A549 (cell line): ENCODE measurements at regions not wholly inside any gene's neighbourhood (a gene's known extent, or its start where the extent isn't known, plus 50 kb on each side); places are given as distances from the start of the nearest gene placed in this dataset.

Experiments used
- ATAC-seq, 2 experiments: fragments of 200-7000 bp in 1 of 2; fragments of >200 bp in 1 of 2; cut with Nextera tagmentation in 1 of 2; cut with Tn5 transposase in 1 of 2; 3 replicates each; pipeline versions ENCODE4 v1.8.0 to v1.9.1; 2018 to 2020; ENCODE audit warnings: mild to moderate bottlenecking in 1 of 2, moderate library complexity in 1 of 2
- CTCF ChIA-PET: fragments of 300-600 bp; sonication (Branson Sonifier 250); formaldehyde crosslinking; extraction: SDS; loops from one replicate; lab custom pipeline; 2021; ENCODE audit warnings: antibody characterized with exemption, inconsistent platforms; lab: Yijun Ruan, JAX
- POLR2A ChIA-PET: fragments of 350-600 bp; formaldehyde crosslinking; extraction: SDS; loops from one replicate; lab custom pipeline; 2021; ENCODE audit warnings: antibody characterized with exemption, inconsistent platforms; lab: Yijun Ruan, JAX
- DNase-seq, 2 experiments: peaks; one replicate each; pipeline versions ENCODE4 v3.0.0 to v3.0.0-alpha.2; 2011 to 2016; ENCODE audit warnings: low read depth in 1 of 2, low spot score in 1 of 2
- FAIRE-seq: peaks from 2 replicates; lab custom pipeline; 2011; peaks lifted over from hg19 to GRCh38; lab: Jason Lieb, UNC
- H3K27ac ChIP-seq, 2 experiments: fragments of >200 bp; sonication (Bioruptor Twin); formaldehyde crosslinking; 3 replicates each; pipeline ENCODE4 v1.5.1; 2016 to 2017
- H3K4me1 ChIP-seq: fragments of >200 bp; sonication (Bioruptor Twin); formaldehyde crosslinking; 3 replicates; pipeline ENCODE4 v1.6.1; 2016
- H3K4me2 ChIP-seq: fragments of >200 bp; sonication (Bioruptor Twin); formaldehyde crosslinking; 3 replicates; pipeline ENCODE4 v1.6.1; 2016
- H3K4me3 ChIP-seq: fragments of >200 bp; sonication (Bioruptor Twin); formaldehyde crosslinking; 3 replicates; pipeline ENCODE4 v1.5.1; 2016
- H3K9me3 ChIP-seq: fragments of >200 bp; sonication (Bioruptor Twin); formaldehyde crosslinking; 3 replicates; pipeline ENCODE4 v1.6.1; 2016
- ATOH8 ChIP-seq: fragments of 250-450 bp; sonication (Bioruptor Pico); IDR thresholded peaks from 2 replicates; pipeline ENCODE4 v1.5.0; 2020; ENCODE audit warnings: low read depth, mild to moderate bottlenecking, moderate library complexity
- BHLHE40 ChIP-seq: IDR thresholded peaks from 2 replicates; pipeline ENCODE4 v1.6.1; 2012; ENCODE audit warnings: low read depth, low read length, inconsistent platforms
- CBX2 ChIP-seq: fragments of 200-600 bp; sonication (generic); IDR thresholded peaks from 2 replicates; pipeline ENCODE4 v1.6.1; 2016; ENCODE audit warnings: low read depth, mild to moderate bottlenecking, borderline replicate concordance
- CEBPB ChIP-seq, 2 experiments: fragments of >200 bp in 1 of 2; sonication (Bioruptor Twin) in 1 of 2; formaldehyde crosslinking in 1 of 2; IDR thresholded peaks; 2 replicates each; pipeline ENCODE4 v1.6.1; 2012 to 2016
- CHD2 ChIP-seq: fragments of 150-350 bp; IDR thresholded peaks from 2 replicates; pipeline ENCODE4 v1.6.1; 2014; ENCODE audit warnings: low read length; ENCODE audit not compliant: partially characterized antibody
- CHD4 ChIP-seq: fragments of 200-600 bp; sonication (generic); IDR thresholded peaks from 2 replicates; pipeline ENCODE4 v1.6.1; 2016; ENCODE audit warnings: antibody characterized with exemption, mild to moderate bottlenecking, borderline replicate concordance
- EHMT2 ChIP-seq: fragments of 200-600 bp; sonication (generic); IDR thresholded peaks from 2 replicates; pipeline ENCODE4 v1.6.1; 2016; ENCODE audit warnings: antibody characterized with exemption, low read depth, mild to moderate bottlenecking, moderate library complexity
- EP300 ChIP-seq, 2 experiments: fragments of >200 bp; sonication (Bioruptor Twin); formaldehyde crosslinking; IDR thresholded peaks; 2 replicates in 1 of 2; 3 replicates in 1 of 2; pipeline ENCODE4 v1.6.1; 2016 to 2017
- HDAC2 ChIP-seq: fragments of 200-600 bp; sonication (generic); IDR thresholded peaks from 2 replicates; pipeline ENCODE4 v1.6.1; 2016
- HOXB13 ChIP-seq: fragments of 250-450 bp; sonication (Bioruptor Pico); IDR thresholded peaks from 2 replicates; pipeline ENCODE4 v1.5.0; 2020; ENCODE audit warnings: low read depth, mild to moderate bottlenecking, moderate library complexity
- MAZ ChIP-seq: fragments of 150-350 bp; IDR thresholded peaks from 2 replicates; pipeline ENCODE4 v1.6.1; 2014; ENCODE audit warnings: antibody characterized with exemption, low read depth, low read length, borderline replicate concordance
- NFE2L2 ChIP-seq: fragments of 150-350 bp; conservative IDR thresholded peaks from 2 replicates; pipeline ENCODE4 v1.6.1; 2014; ENCODE audit warnings: low read length
- NPAS2 ChIP-seq: fragments of 250-450 bp; sonication (Bioruptor Pico); IDR thresholded peaks from 2 replicates; pipeline ENCODE4 v1.8.0; 2022; ENCODE audit warnings: mild to moderate bottlenecking, moderate library complexity, borderline replicate concordance
- PBX3 ChIP-seq: IDR thresholded peaks from 2 replicates; pipeline ENCODE4 v1.6.1; 2012
- POLR2A ChIP-seq: IDR thresholded peaks from 2 replicates; pipeline ENCODE4 v1.6.1; 2012; ENCODE audit warnings: mild to moderate bottlenecking, low read length
- RARB ChIP-seq: fragments of 250-450 bp; sonication (Bioruptor Pico); IDR thresholded peaks from 2 replicates; pipeline ENCODE4 v1.8.0; 2021; ENCODE audit warnings: mild to moderate bottlenecking, moderate library complexity
- RFX5 ChIP-seq: fragments of 450-650 bp; IDR thresholded peaks from 2 replicates; pipeline ENCODE4 v1.7.1; 2014; ENCODE audit warnings: antibody characterized with exemption, mild to moderate bottlenecking, moderate library complexity
- RNF2 ChIP-seq: fragments of 200-600 bp; sonication (generic); IDR thresholded peaks from 2 replicates; pipeline ENCODE4 v1.6.1; 2016; ENCODE audit warnings: low read depth, mild to moderate bottlenecking, antibody characterized with exemption, moderate library complexity, borderline replicate concordance
- SMC3 ChIP-seq: fragments of >200 bp; sonication (Bioruptor Twin); formaldehyde crosslinking; IDR thresholded peaks from 3 replicates; pipeline ENCODE4 v1.6.1; 2018; ENCODE audit warnings: inconsistent platforms
- TP53 ChIP-seq: fragments of 250-450 bp; sonication (Bioruptor Pico); IDR thresholded peaks from 2 replicates; pipeline ENCODE4 v1.5.0; 2021; ENCODE audit warnings: mild to moderate bottlenecking, moderate library complexity
- ZC3H11A ChIP-seq: fragments of 450-650 bp; IDR thresholded peaks from 2 replicates; pipeline ENCODE4 v1.6.1; 2014; ENCODE audit warnings: antibody characterized with exemption, mild to moderate bottlenecking
- ZNF302 ChIP-seq: fragments of 250-450 bp; sonication (Bioruptor Pico); IDR thresholded peaks from 2 replicates; pipeline ENCODE4 v1.9.0; 2021; ENCODE audit warnings: inconsistent platforms, mild to moderate bottlenecking, moderate library complexity
- ZSCAN20 ChIP-seq: fragments of 250-450 bp; sonication (Bioruptor Pico); IDR thresholded peaks from 2 replicates; pipeline ENCODE4 v1.8.0; 2022; ENCODE audit warnings: mild to moderate bottlenecking, moderate library complexity
- WGBS: methylation state at CpG from one replicate; pipeline ENCODE4 v1.1.6; 2017; ENCODE audit errors: missing lambda C conversion rate; 5-methylcytosine and 5-hydroxymethylcytosine counted together
- TF ChIP-seq, protein P1 (sequence below): fragments of 250-450 bp; sonication (Bioruptor Pico); IDR thresholded peaks from 2 replicates; pipeline ENCODE4 v1.5.0; 2021; ENCODE audit warnings: mild to moderate bottlenecking, moderate library complexity, borderline replicate concordance
- TF ChIP-seq, protein P2 (sequence below): IDR thresholded peaks from 2 replicates; pipeline ENCODE4 v1.6.1; 2012
- TF ChIP-seq, protein P3 (sequence below): fragments of 150-350 bp; IDR thresholded peaks from 2 replicates; pipeline ENCODE4 v1.6.1; 2014; ENCODE audit warnings: low read depth, mild to moderate bottlenecking, low read length
- TF ChIP-seq, protein P4 (sequence below): fragments of >200 bp; sonication (Bioruptor Twin); formaldehyde crosslinking; IDR thresholded peaks from 3 replicates; pipeline ENCODE4 v1.5.1; 2016

DNA sequence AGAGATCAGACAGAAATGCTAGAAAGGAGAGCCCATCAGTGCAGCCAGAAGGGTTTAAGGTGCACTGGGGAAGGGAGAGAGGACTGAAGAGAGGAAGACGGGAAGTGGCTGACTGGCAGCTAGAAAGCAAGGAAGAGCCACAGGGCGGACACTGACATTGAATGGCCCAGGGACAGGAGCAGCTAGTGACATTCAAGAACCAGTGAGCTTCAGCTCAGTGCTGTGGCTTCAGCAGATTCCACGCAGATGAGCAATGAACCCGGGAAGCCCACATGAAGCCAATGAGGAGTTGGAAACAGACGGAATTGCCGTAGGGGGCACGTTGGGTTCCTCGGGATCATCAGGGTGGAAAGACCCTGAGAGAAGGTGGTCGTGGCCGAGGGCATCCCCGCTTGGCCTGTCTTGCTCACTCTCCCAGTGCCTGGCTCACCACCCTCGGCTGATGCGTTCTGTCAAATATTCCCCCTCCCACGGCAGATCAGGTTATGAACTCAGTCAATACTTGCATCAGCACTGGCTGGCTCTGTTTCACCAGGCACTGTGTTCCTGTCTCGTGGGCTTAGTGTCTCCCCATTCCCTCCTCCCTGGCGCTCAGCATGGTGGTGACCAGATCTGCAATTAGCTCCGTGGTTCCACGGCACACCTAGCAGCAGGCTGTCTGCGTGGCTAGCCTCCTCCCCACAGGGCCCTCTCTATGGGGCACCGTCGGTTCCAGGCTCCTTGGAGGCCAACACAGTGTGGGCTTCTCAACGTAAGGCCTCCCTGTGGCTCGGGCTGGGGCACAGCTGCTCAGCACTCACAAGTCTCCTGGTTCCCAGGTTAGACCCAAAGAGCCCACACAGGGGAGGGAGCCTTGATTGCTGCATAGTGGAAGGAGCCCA, 145.5 kb downstream of the TRIM29 start:
- Histone ChIP-seq H3K4me3 (no peak overlapping the region), H3K9me3 (no peaks in the 10 kb centered on the region), H3K4me1 (no peaks in the 10 kb centered on the region), H3K4me2 (no peak overlapping the region), H3K27ac (no peak overlapping the region)
- FAIRE-seq (no peak), DNase-seq (no peak), ATAC-seq (no peak)
- 31% methylated on average over 17 of the region's 23 CpGs for WGBS
- TF ChIP-seq SMC3 = no peak
- no peak for TF ChIP-seq POLR2A
- TF ChIP-seq BHLHE40 = no peak
- TF ChIP-seq TP53 = no peak
- TF ChIP-seq CHD2 = no peak
- no peak for TF ChIP-seq HOXB13 (CRISPR knock-in tag)
- TF ChIP-seq, protein P1, sequence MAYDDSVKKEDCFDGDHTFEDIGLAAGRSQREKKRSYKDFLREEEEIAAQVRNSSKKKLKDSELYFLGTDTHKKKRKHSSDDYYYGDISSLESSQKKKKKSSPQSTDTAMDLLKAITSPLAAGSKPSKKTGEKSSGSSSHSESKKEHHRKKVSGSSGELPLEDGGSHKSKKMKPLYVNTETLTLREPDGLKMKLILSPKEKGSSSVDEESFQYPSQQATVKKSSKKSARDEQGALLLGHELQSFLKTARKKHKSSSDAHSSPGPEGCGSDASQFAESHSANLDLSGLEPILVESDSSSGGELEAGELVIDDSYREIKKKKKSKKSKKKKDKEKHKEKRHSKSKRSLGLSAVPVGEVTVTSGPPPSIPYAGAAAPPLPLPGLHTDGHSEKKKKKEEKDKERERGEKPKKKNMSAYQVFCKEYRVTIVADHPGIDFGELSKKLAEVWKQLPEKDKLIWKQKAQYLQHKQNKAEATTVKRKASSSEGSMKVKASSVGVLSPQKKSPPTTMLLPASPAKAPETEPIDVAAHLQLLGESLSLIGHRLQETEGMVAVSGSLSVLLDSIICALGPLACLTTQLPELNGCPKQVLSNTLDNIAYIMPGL = no peak
- no peak for TF ChIP-seq ZNF302 (CRISPR knock-in tag)
- ChIA-PET CTCF (interaction anchor here (1.7 kb wide), 1 partner anchor 20 kb away, joined by 5 read pairs; no protein-coding TSS in a partner anchor), POLR2A (no interaction called here)

- POLR2A ChIA-PET = no interaction called here
- no peaks in the 10 kb centered on the region for H3K9me3 ChIP-seq
- H3K4me3 ChIP-seq = no peak overlapping the region
- H3K4me1 ChIP-seq = no peaks in the 10 kb centered on the region
- TF ChIP-seq, protein P2, sequence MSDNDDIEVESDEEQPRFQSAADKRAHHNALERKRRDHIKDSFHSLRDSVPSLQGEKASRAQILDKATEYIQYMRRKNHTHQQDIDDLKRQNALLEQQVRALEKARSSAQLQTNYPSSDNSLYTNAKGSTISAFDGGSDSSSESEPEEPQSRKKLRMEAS = no peak
- TF ChIP-seq ZC3H11A (no peak), EP300 (IDR thresholded peaks at IDR 0.05) (no peak), RNF2 (no peak), CHD4 (no peak), ZSCAN20 (CRISPR knock-in tag) (no peak), RARB (CRISPR knock-in tag) (no peak), CHD2 (no peak), NFE2L2 (no peak), MAZ (no peak), PBX3 (no peak), HDAC2 (no peak), CBX2 (no peak)
- TF ChIP-seq, all 56 proteins: peak for 0
- ATAC-seq (no peak), DNase-seq (no peak), FAIRE-seq (no peak)
- CTCF ChIA-PET = interaction anchor here (1.7 kb wide), 1 partner anchor 21 kb away, joined by 5 read pairs; no protein-coding TSS in a partner anchor
- H3K4me2 ChIP-seq = no peak overlapping the region
- WGBS = 0% methylated on average over 1 of the region's 3 CpGs
- H3K27ac ChIP-seq = no peak overlapping the region
Measured at GRCh38 chr11:119991669-119992068, 146.2 kb downstream of the TRIM29 start.

- no peak overlapping the region for H3K4me3 ChIP-seq
- no peak overlapping the region for H3K27ac ChIP-seq
- 24% methylated on average over 4 of the region's 4 CpGs for WGBS
- CTCF ChIA-PET = interaction anchor here (0.6 to 1.7 kb wide), 3 partner anchors 21 to 388 kb away, joined by 3 to 5 read pairs (median 4); no protein-coding TSS in a partner anchor
- no peak overlapping the region for H3K4me2 ChIP-seq
- no peak for ATAC-seq
- no peaks in the 10 kb centered on the region for H3K9me3 ChIP-seq
- POLR2A ChIA-PET = no interaction called here
- DNase-seq = no peak
- no peak for FAIRE-seq
- no peaks in the 10 kb centered on the region for H3K4me1 ChIP-seq
- TF ChIP-seq EHMT2 (no peak), RFX5 (no peak), NPAS2 (no peak), ATOH8 (no peak), CEBPB (IDR thresholded peaks at IDR 0.05) (no peak)
- TF ChIP-seq, protein P3, sequence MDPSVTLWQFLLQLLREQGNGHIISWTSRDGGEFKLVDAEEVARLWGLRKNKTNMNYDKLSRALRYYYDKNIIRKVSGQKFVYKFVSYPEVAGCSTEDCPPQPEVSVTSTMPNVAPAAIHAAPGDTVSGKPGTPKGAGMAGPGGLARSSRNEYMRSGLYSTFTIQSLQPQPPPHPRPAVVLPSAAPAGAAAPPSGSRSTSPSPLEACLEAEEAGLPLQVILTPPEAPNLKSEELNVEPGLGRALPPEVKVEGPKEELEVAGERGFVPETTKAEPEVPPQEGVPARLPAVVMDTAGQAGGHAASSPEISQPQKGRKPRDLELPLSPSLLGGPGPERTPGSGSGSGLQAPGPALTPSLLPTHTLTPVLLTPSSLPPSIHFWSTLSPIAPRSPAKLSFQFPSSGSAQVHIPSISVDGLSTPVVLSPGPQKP = no peak
- TF ChIP-seq, protein P2 = no peak
- TF ChIP-seq, protein P4, sequence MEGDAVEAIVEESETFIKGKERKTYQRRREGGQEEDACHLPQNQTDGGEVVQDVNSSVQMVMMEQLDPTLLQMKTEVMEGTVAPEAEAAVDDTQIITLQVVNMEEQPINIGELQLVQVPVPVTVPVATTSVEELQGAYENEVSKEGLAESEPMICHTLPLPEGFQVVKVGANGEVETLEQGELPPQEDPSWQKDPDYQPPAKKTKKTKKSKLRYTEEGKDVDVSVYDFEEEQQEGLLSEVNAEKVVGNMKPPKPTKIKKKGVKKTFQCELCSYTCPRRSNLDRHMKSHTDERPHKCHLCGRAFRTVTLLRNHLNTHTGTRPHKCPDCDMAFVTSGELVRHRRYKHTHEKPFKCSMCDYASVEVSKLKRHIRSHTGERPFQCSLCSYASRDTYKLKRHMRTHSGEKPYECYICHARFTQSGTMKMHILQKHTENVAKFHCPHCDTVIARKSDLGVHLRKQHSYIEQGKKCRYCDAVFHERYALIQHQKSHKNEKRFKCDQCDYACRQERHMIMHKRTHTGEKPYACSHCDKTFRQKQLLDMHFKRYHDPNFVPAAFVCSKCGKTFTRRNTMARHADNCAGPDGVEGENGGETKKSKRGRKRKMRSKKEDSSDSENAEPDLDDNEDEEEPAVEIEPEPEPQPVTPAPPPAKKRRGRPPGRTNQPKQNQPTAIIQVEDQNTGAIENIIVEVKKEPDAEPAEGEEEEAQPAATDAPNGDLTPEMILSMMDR = no peak
Measured at GRCh38 chr11:119991022-119991404, 146.9 kb downstream of the TRIM29 start.
